Activated CD8-positive, alpha-beta T cell treated with anti-CD3 and anti-CD28 coated beads for 36 hours (primary cell): ENCODE measurements at regions not wholly inside any gene's neighbourhood (a gene's known extent, or its start where the extent isn't known, plus 50 kb on each side); places are given as distances from the start of the nearest gene placed in this dataset.

Experiments
- ATAC-seq: fragments of 200-7000 bp; cut with Tn5 transposase; one replicate; pipeline ENCODE4 v1.10.0; 2021; ENCODE audit warnings: mild to moderate bottlenecking, moderate library complexity
- CTCF ChIA-PET: fragments of 350-600 bp; sonication (Branson Sonifier 250); formaldehyde crosslinking; loops from one replicate; lab custom pipeline; 2021; ENCODE audit warnings: antibody characterized with exemption; lab: Charles Lee
- POLR2A ChIA-PET: fragments of 350-600 bp; sonication (Branson Sonifier 250); formaldehyde crosslinking; loops from one replicate; lab custom pipeline; 2021; ENCODE audit warnings: antibody characterized with exemption; lab: Charles Lee
- DNase-seq: peaks from one replicate; pipeline ENCODE4 v3.0.0-alpha.2; 2020
- H3K27ac Mint-ChIP-seq: one replicate; pipeline ENCODE4 v1.8.0; 2021; ENCODE audit warnings: mild to moderate bottlenecking, mixed read lengths
- H3K27me3 Mint-ChIP-seq: one replicate; pipeline ENCODE4 v1.8.0; 2021; ENCODE audit warnings: mixed read lengths
- H3K36me3 Mint-ChIP-seq: one replicate; pipeline ENCODE4 v1.8.0; 2021; ENCODE audit warnings: low read depth, mixed read lengths
- H3K4me1 Mint-ChIP-seq: one replicate; pipeline ENCODE4 v1.8.0; 2021; ENCODE audit warnings: low read depth, mixed read lengths
- H3K4me3 Mint-ChIP-seq: one replicate; pipeline ENCODE4 v1.8.0; 2021; ENCODE audit warnings: mild to moderate bottlenecking, moderate library complexity, mixed read lengths
- H3K9me3 Mint-ChIP-seq: one replicate; pipeline ENCODE4 v1.8.0; 2021; ENCODE audit warnings: mixed read lengths
- CTCF ChIP-seq: fragments of 200-600 bp; IDR thresholded peaks from one replicate; pipeline ENCODE4 v1.8.0; 2022; ENCODE audit warnings: antibody characterized with exemption, mild to moderate bottlenecking
- intact Hi-C: fragments of 100-400 bp; cut with micrococcal nuclease; formaldehyde crosslinking; loops from one replicate; pipeline ENCODE4 v1.10.0; 2022

GRCh38 chr5:86332851-86333250 lies 284.9 kb upstream of the COX7C start:
- ATAC-seq (no peak), DNase-seq (no peak)
- no peaks in the 10 kb centered on the region for H3K36me3 Mint-ChIP-seq
- no peaks in the 10 kb centered on the region for H3K4me1 Mint-ChIP-seq
- POLR2A ChIA-PET, result no interaction called here
- no peaks in the 10 kb centered on the region for H3K9me3 Mint-ChIP-seq
- H3K27me3 Mint-ChIP-seq, result no peaks in the 10 kb centered on the region
- CTCF ChIA-PET, result no interaction called here
- H3K4me3 Mint-ChIP-seq, result no peak overlapping the region
- TF ChIP-seq CTCF, result no peak
- H3K27ac Mint-ChIP-seq, result no peak overlapping the region
- intact Hi-C loops, result no loop called here

- TF ChIP-seq CTCF, result no peak
- intact Hi-C loops, result no loop called here
- H3K9me3 Mint-ChIP-seq, result no peaks in the 10 kb centered on the region
- no peak overlapping the region for H3K27ac Mint-ChIP-seq
- CTCF ChIA-PET, result no interaction called here
- H3K27me3 Mint-ChIP-seq, result no peaks in the 10 kb centered on the region
- DNase-seq, result no peak
- POLR2A ChIA-PET, result no interaction called here
- no peak overlapping the region for H3K4me3 Mint-ChIP-seq
- ATAC-seq, result no peak
- H3K36me3 Mint-ChIP-seq, result no peaks in the 10 kb centered on the region
- no peaks in the 10 kb centered on the region for H3K4me1 Mint-ChIP-seq
Observed at GRCh38 chr5:86337667-86338460, 279.9 kb upstream of the COX7C start.

- ChIA-PET POLR2A (no interaction called here), CTCF (no interaction called here)
- Mint-ChIP-seq H3K4me1 (no peaks in the 10 kb centered on the region), H3K27ac (no peak overlapping the region), H3K36me3 (no peaks in the 10 kb centered on the region), H3K4me3 (no peak overlapping the region), H3K9me3 (no peaks in the 10 kb centered on the region), H3K27me3 (no peaks in the 10 kb centered on the region)
- no peak for TF ChIP-seq CTCF
- DNase-seq (no peak), ATAC-seq (no peak)
- intact Hi-C loops, result no loop called here
Observed at GRCh38 chr5:86354664-86355063, 263.1 kb upstream of the COX7C start.

- Mint-ChIP-seq H3K36me3 (no peaks in the 10 kb centered on the region), H3K27me3 (no peaks in the 10 kb centered on the region), H3K4me3 (no peak overlapping the region), H3K9me3 (no peaks in the 10 kb centered on the region), H3K27ac (no peak overlapping the region), H3K4me1 (no peaks in the 10 kb centered on the region)
- no peak for ATAC-seq
- no peak for DNase-seq
- POLR2A ChIA-PET, result no interaction called here
- TF ChIP-seq CTCF, result no peak
- intact Hi-C loops, result no loop called here
- CTCF ChIA-PET, result no interaction called here
Observed at GRCh38 chr5:86360801-86361200, 256.9 kb upstream of the COX7C start.

GRCh38 chr5:86371061-86371460 lies 246.7 kb upstream of the COX7C start:
- Mint-ChIP-seq H3K36me3 (no peaks in the 10 kb centered on the region), H3K27ac (no peak overlapping the region), H3K27me3 (no peaks in the 10 kb centered on the region), H3K4me3 (no peak overlapping the region), H3K9me3 (no peaks in the 10 kb centered on the region), H3K4me1 (no peaks in the 10 kb centered on the region)
- intact Hi-C loops, result no loop called here
- no peak for ATAC-seq
- ChIA-PET CTCF (no interaction called here), POLR2A (no interaction called here)
- TF ChIP-seq CTCF, result no peak
- DNase-seq, result no peak
